Memory B cell (primary cell): ENCODE measurements at regions not wholly inside any gene's neighbourhood (a gene's known extent, or its start where the extent isn't known, plus 50 kb on each side); places are given as distances from the start of the nearest gene placed in this dataset.

Experiments used
- ATAC-seq: fragments of 150-1000 bp; cut with Tn5 transposase; 2 replicates; pipeline ENCODE4 v1.10.0; 2021; ENCODE audit warnings: low read depth, mild to moderate bottlenecking, moderate library complexity
- DNase-seq, 2 donors: peaks; one replicate each; pipeline ENCODE4 v3.0.0; 2022; ENCODE audit warnings: low spot score in 2 of 2
- H3K27ac Mint-ChIP-seq: one replicate; pipeline ENCODE4 v1.8.0; 2022; ENCODE audit warnings: mild to moderate bottlenecking, moderate library complexity, mixed read lengths
- H3K27me3 Mint-ChIP-seq: one replicate; pipeline ENCODE4 v1.8.0; 2022; ENCODE audit warnings: mixed read lengths
- H3K36me3 Mint-ChIP-seq: one replicate; pipeline ENCODE4 v1.8.0; 2022; ENCODE audit warnings: mild to moderate bottlenecking, mixed read lengths
- H3K4me1 Mint-ChIP-seq: one replicate; pipeline ENCODE4 v1.8.0; 2022; ENCODE audit warnings: mixed read lengths
- H3K4me3 Mint-ChIP-seq: one replicate; pipeline ENCODE4 v1.8.0; 2022; ENCODE audit warnings: mild to moderate bottlenecking, moderate library complexity, mixed read lengths
- H3K9me3 Mint-ChIP-seq: one replicate; pipeline ENCODE4 v1.8.0; 2022; ENCODE audit warnings: mixed read lengths

GRCh38 chr11:98793276-98793675, 227.5 kb upstream of the CNTN5 start:
- no peak for ATAC-seq
- no peak for DNase-seq
- Mint-ChIP-seq H3K36me3 (no peaks in the 10 kb centered on the region), H3K27me3 (no peaks in the 10 kb centered on the region), H3K27ac (no peak overlapping the region), H3K4me1 (no peaks in the 10 kb centered on the region), H3K4me3 (no peak overlapping the region), H3K9me3 (peaks cover 3% of the 10 kb centered on the region)

- Mint-ChIP-seq H3K9me3 (peaks cover 3% of the 10 kb centered on the region), H3K27ac (no peak overlapping the region), H3K36me3 (no peaks in the 10 kb centered on the region), H3K27me3 (no peaks in the 10 kb centered on the region), H3K4me3 (no peak overlapping the region), H3K4me1 (no peaks in the 10 kb centered on the region)
- no peak for DNase-seq
- no peak for ATAC-seq
Measured at GRCh38 chr11:98798333-98798732, 222.4 kb upstream of the CNTN5 start.

- Mint-ChIP-seq H3K27me3 (no peaks in the 10 kb centered on the region), H3K4me3 (no peak overlapping the region), H3K27ac (no peak overlapping the region), H3K4me1 (no peaks in the 10 kb centered on the region), H3K9me3 (no peaks in the 10 kb centered on the region), H3K36me3 (no peaks in the 10 kb centered on the region)
- no peak for ATAC-seq
- no peak for DNase-seq
Measured at GRCh38 chr11:98800696-98801095, 220.1 kb upstream of the CNTN5 start.

- no peak for DNase-seq
- no peaks in the 10 kb centered on the region for H3K36me3 Mint-ChIP-seq
- no peaks in the 10 kb centered on the region for H3K4me1 Mint-ChIP-seq
- H3K4me3 Mint-ChIP-seq: no peak overlapping the region
- H3K9me3 Mint-ChIP-seq: peaks cover 3% of the 10 kb centered on the region
- H3K27ac Mint-ChIP-seq: no peak overlapping the region
- no peaks in the 10 kb centered on the region for H3K27me3 Mint-ChIP-seq
- ATAC-seq: no peak
Measured at GRCh38 chr11:98828986-98829708, 191.6 kb upstream of the CNTN5 start.

GRCh38 chr11:98829971-98830370, 190.8 kb upstream of the CNTN5 start:
- no peak for ATAC-seq
- Mint-ChIP-seq H3K4me3 (no peak overlapping the region), H3K36me3 (no peaks in the 10 kb centered on the region), H3K27me3 (no peaks in the 10 kb centered on the region), H3K27ac (no peak overlapping the region), H3K4me1 (no peaks in the 10 kb centered on the region), H3K9me3 (peaks cover 8% of the 10 kb centered on the region)
- no peak for DNase-seq

- H3K9me3 Mint-ChIP-seq: peaks cover 6% of the 10 kb centered on the region
- H3K27ac Mint-ChIP-seq: no peak overlapping the region
- H3K27me3 Mint-ChIP-seq: no peaks in the 10 kb centered on the region
- no peak overlapping the region for H3K4me3 Mint-ChIP-seq
- H3K36me3 Mint-ChIP-seq: no peaks in the 10 kb centered on the region
- ATAC-seq: no peak
- no peaks in the 10 kb centered on the region for H3K4me1 Mint-ChIP-seq
- DNase-seq: no peak
Measured at GRCh38 chr11:98834776-98835175, 186.0 kb upstream of the CNTN5 start.

GRCh38 chr11:98835335-98835734, 185.4 kb upstream of the CNTN5 start:
- DNase-seq: no peak
- Mint-ChIP-seq H3K27me3 (no peaks in the 10 kb centered on the region), H3K9me3 (peaks cover 6% of the 10 kb centered on the region), H3K36me3 (no peaks in the 10 kb centered on the region), H3K4me3 (no peak overlapping the region), H3K27ac (no peak overlapping the region), H3K4me1 (no peaks in the 10 kb centered on the region)
- no peak for ATAC-seq

GRCh38 chr11:98836156-98836555, 184.6 kb upstream of the CNTN5 start:
- Mint-ChIP-seq H3K27me3 (no peaks in the 10 kb centered on the region), H3K9me3 (peaks cover 6% of the 10 kb centered on the region), H3K27ac (no peak overlapping the region), H3K4me1 (no peaks in the 10 kb centered on the region), H3K36me3 (no peaks in the 10 kb centered on the region), H3K4me3 (no peak overlapping the region)
- DNase-seq: no peak
- ATAC-seq: no peak

GRCh38 chr11:98842187-98842586, 178.6 kb upstream of the CNTN5 start:
- ATAC-seq: no peak
- H3K9me3 Mint-ChIP-seq: peaks cover 5% of the 10 kb centered on the region

GRCh38 chr11:98862169-98862568, 158.6 kb upstream of the CNTN5 start:
- Mint-ChIP-seq H3K4me3 (no peak overlapping the region), H3K9me3 (peaks cover 4% of the 10 kb centered on the region), H3K36me3 (no peaks in the 10 kb centered on the region), H3K4me1 (no peaks in the 10 kb centered on the region), H3K27ac (no peak overlapping the region), H3K27me3 (no peaks in the 10 kb centered on the region)
- DNase-seq (no peak), ATAC-seq (no peak)

More at GRCh38 chr11:98842187-98842586, 178.6 kb upstream of the CNTN5 start:
- DNase-seq: no peak
- Mint-ChIP-seq H3K27me3 (no peaks in the 10 kb centered on the region), H3K27ac (no peak overlapping the region), H3K4me1 (no peaks in the 10 kb centered on the region), H3K36me3 (no peaks in the 10 kb centered on the region), H3K4me3 (no peak overlapping the region)

- DNase-seq: no peak
- Mint-ChIP-seq H3K4me3 (no peak overlapping the region), H3K9me3 (peaks cover 6% of the 10 kb centered on the region), H3K27me3 (no peaks in the 10 kb centered on the region), H3K4me1 (no peaks in the 10 kb centered on the region), H3K27ac (no peak overlapping the region), H3K36me3 (no peaks in the 10 kb centered on the region)
- no peak for ATAC-seq
Measured at GRCh38 chr11:98871690-98872089, 149.1 kb upstream of the CNTN5 start.

- no peaks in the 10 kb centered on the region for H3K27me3 Mint-ChIP-seq
- DNase-seq (no peak), ATAC-seq (no peak)
- no peaks in the 10 kb centered on the region for H3K4me1 Mint-ChIP-seq
- H3K4me3 Mint-ChIP-seq: no peak overlapping the region
- peaks cover 4% of the 10 kb centered on the region for H3K9me3 Mint-ChIP-seq
- H3K36me3 Mint-ChIP-seq: no peaks in the 10 kb centered on the region
- no peak overlapping the region for H3K27ac Mint-ChIP-seq
Measured at GRCh38 chr11:98874050-98874449, 146.7 kb upstream of the CNTN5 start.

- H3K36me3 Mint-ChIP-seq: no peaks in the 10 kb centered on the region
Measured at GRCh38 chr11:98895936-98896335, 124.8 kb upstream of the CNTN5 start.

GRCh38 chr11:98940913-98941312, 79.8 kb upstream of the CNTN5 start:
- Mint-ChIP-seq H3K36me3 (no peaks in the 10 kb centered on the region), H3K27me3 (no peaks in the 10 kb centered on the region), H3K4me3 (no peak overlapping the region), H3K27ac (no peak overlapping the region), H3K4me1 (no peaks in the 10 kb centered on the region), H3K9me3 (peaks cover 1% of the 10 kb centered on the region)
- ATAC-seq (no peak), DNase-seq (no peak)

More at GRCh38 chr11:98895936-98896335, 124.8 kb upstream of the CNTN5 start:
- H3K9me3 Mint-ChIP-seq: peaks cover 3% of the 10 kb centered on the region
- no peaks in the 10 kb centered on the region for H3K27me3 Mint-ChIP-seq
- H3K4me3 Mint-ChIP-seq: no peak overlapping the region
- H3K27ac Mint-ChIP-seq: no peak overlapping the region
- ATAC-seq: no peak
- no peaks in the 10 kb centered on the region for H3K4me1 Mint-ChIP-seq
- no peak for DNase-seq

GRCh38 chr11:98944461-98944860, 76.3 kb upstream of the CNTN5 start:
- no peak overlapping the region for H3K4me3 Mint-ChIP-seq
- peaks cover 2% of the 10 kb centered on the region for H3K9me3 Mint-ChIP-seq
- no peak overlapping the region for H3K27ac Mint-ChIP-seq
- H3K4me1 Mint-ChIP-seq: no peaks in the 10 kb centered on the region
- no peaks in the 10 kb centered on the region for H3K27me3 Mint-ChIP-seq
- ATAC-seq: no peak
- no peak for DNase-seq
- H3K36me3 Mint-ChIP-seq: no peaks in the 10 kb centered on the region
